Bronchial epithelial cell (primary cell): ENCODE measurements at regions not wholly inside any gene's neighbourhood (a gene's known extent, or its start where the extent isn't known, plus 50 kb on each side); places are given as distances from the start of the nearest gene placed in this dataset.

Source experiments
- DNase-seq: peaks from one replicate; pipeline ENCODE4 v3.0.0-alpha.2; 2010; ENCODE audit warnings: low read depth
- FAIRE-seq: peaks from 2 replicates; lab custom pipeline; 2011; peaks lifted over from hg19 to GRCh38; lab: Jason Lieb, UNC
- H3K27me3 ChIP-seq: 2 replicates; pipeline ENCODE4 v1.5.1; 2011; ENCODE audit warnings: low read length; ENCODE audit not compliant: control insufficient read depth, insufficient read depth
- H3K36me3 ChIP-seq: 2 replicates; pipeline ENCODE4 v1.5.1; 2011; ENCODE audit warnings: low read length; ENCODE audit not compliant: control insufficient read depth, insufficient read depth
- H3K4me3 ChIP-seq: 2 replicates; pipeline ENCODE4 v1.5.1; 2011; ENCODE audit warnings: mild to moderate bottlenecking, low read depth, low read length, control low read depth
- CTCF ChIP-seq: IDR thresholded peaks from 2 replicates; pipeline ENCODE4 v1.5.1; 2011; ENCODE audit warnings: mild to moderate bottlenecking, moderate library complexity, low read length, control low read depth, inconsistent platforms; ENCODE audit not compliant: insufficient read depth, severe bottlenecking

GRCh38 chr2:67645280-67646138 is 248.4 kb downstream of the ETAA1 start:
- H3K36me3 ChIP-seq: no peaks in the 10 kb centered on the region
- no peak for FAIRE-seq
- no peak for DNase-seq
- H3K27me3 ChIP-seq: peaks cover 2% of the 10 kb centered on the region
- H3K4me3 ChIP-seq: no peak overlapping the region
- TF ChIP-seq CTCF: no peak

- TF ChIP-seq CTCF: no peak
- FAIRE-seq: no peak
Measured at GRCh38 chr2:67646714-67647333, 249.7 kb downstream of the ETAA1 start.

GRCh38 chr2:67649331-67650261 is 252.5 kb downstream of the ETAA1 start:
- no peak overlapping the region for H3K4me3 ChIP-seq
- H3K36me3 ChIP-seq: no peaks in the 10 kb centered on the region
- H3K27me3 ChIP-seq: no peaks in the 10 kb centered on the region
- no peak for TF ChIP-seq CTCF
- peak; percentile 23 for DNase-seq
- no peak for FAIRE-seq

More at GRCh38 chr2:67646714-67647333, 249.7 kb downstream of the ETAA1 start:
- Histone ChIP-seq H3K27me3 (no peaks in the 10 kb centered on the region), H3K36me3 (no peaks in the 10 kb centered on the region), H3K4me3 (no peak overlapping the region)
- DNase-seq: no peak

GRCh38 chr2:67650291-67651133 is 253.4 kb downstream of the ETAA1 start:
- FAIRE-seq (no peak), DNase-seq (peak; percentile 80)
- Histone ChIP-seq H3K4me3 (no peak overlapping the region), H3K36me3 (no peaks in the 10 kb centered on the region), H3K27me3 (no peaks in the 10 kb centered on the region)
- peak; percentile 74 for TF ChIP-seq CTCF

- TF ChIP-seq CTCF: no peak
- no peaks in the 10 kb centered on the region for H3K27me3 ChIP-seq
- FAIRE-seq (no peak), DNase-seq (no peak)
- H3K4me3 ChIP-seq: no peak overlapping the region
- H3K36me3 ChIP-seq: no peaks in the 10 kb centered on the region
Measured at GRCh38 chr2:67651565-67651964, 254.4 kb downstream of the ETAA1 start.
